Muscle layer of duodenum (tissue), 2 donors: ENCODE measurements at regions not wholly inside any gene's neighbourhood (a gene's known extent, or its start where the extent isn't known, plus 50 kb on each side); places are given as distances from the start of the nearest gene placed in this dataset.
"Not testable (repeated sequence)": the region's sequence is repeated elsewhere in the genome, so short reads cannot be mapped to it uniquely, and the experiment has no call there.

ENCODE experiments used
- H3K27ac ChIP-seq: one replicate; pipeline ENCODE4 v1.7.0; 2013; ENCODE audit warnings: mild to moderate bottlenecking, low read length
- H3K27me3 ChIP-seq: one replicate; pipeline ENCODE4 v1.7.0; 2013; ENCODE audit warnings: low read depth, mild to moderate bottlenecking, control low read depth, low read length
- H3K36me3 ChIP-seq, 2 donors: one replicate each; pipeline ENCODE4 v1.7.0; 2013; ENCODE audit warnings: low read length in 2 of 2, control low read depth in 1 of 2, mild to moderate bottlenecking in 1 of 2; ENCODE audit not compliant: insufficient read depth in 2 of 2, control insufficient read depth in 1 of 2
- H3K4me1 ChIP-seq, 2 donors: one replicate each; pipeline ENCODE4 v1.7.0; 2013; ENCODE audit warnings: low read length in 2 of 2, mild to moderate bottlenecking in 2 of 2, control low read depth in 1 of 2, moderate library complexity in 1 of 2; ENCODE audit not compliant: insufficient read depth in 2 of 2, control insufficient read depth in 1 of 2
- H3K4me3 ChIP-seq, 2 donors: one replicate each; pipeline ENCODE4 v1.7.0; 2013; ENCODE audit warnings: low read length in 2 of 2, low read depth in 1 of 2, mild to moderate bottlenecking in 1 of 2
- H3K9me3 ChIP-seq, 2 donors: one replicate each; pipeline ENCODE4 v1.7.0; 2013; ENCODE audit warnings: low read length in 2 of 2, control low read depth in 1 of 2, mild to moderate bottlenecking in 1 of 2; ENCODE audit not compliant: control insufficient read depth in 1 of 2
- donor health status: healthy.

DNA sequence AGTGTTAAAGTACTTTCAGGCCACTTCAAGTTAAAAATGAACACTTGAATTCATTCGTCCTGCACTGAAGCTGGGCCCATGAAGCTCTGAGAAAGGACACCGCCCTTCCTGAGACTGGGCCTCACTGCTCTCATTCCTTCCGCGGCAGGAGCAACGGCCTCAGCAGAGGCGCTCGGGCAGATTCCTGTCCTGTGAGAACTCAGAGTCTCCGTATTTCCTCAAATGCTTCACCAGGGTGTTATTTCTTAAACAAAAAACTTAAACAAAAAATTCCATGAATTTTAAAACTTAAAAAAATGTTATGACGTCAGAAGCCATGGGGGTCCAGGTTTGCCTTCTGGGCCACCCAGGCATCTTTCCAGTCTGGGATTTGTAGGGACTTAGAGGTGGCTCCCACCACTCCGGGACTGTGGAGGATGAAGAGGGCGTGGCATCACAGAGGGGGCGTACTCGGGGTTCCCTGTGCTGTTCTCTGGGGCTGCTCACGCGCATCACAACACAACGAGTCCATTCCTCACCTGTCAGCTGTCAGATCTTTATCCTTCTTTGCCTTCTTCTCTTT, 115.9 kb upstream of the ASB18 start:
- peaks cover 0 to 9% of the 10 kb centered on the region in 2 donors for H3K9me3 ChIP-seq
- H3K27me3 ChIP-seq, result no peaks in the 10 kb centered on the region
- H3K4me3 ChIP-seq, result no peak overlapping the region
- H3K27ac ChIP-seq, result no peak overlapping the region
- H3K36me3 ChIP-seq, result no peaks in the 10 kb centered on the region
- H3K4me1 ChIP-seq, result no peaks in the 10 kb centered on the region

DNA sequence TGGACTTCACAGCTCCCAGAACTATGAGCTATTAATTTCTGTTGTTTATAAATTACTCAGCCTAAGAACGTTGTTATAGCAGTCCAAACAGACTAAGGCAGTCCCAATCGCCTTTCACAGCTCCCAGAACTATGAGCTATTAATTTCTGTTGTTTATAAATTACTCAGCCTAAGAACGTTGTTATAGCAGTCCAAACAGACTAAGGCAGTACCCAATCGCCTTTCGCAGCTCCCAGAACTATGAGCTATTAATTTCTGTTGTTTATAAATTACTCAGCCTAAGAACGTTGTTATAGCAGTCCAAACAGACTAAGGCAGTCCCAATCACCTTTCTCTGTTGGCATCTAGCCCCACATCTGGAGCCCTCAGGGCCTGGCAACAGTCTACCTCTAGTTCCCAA, 117.0 kb upstream of the ASB18 start:
- H3K27me3 ChIP-seq, H3K4me1 ChIP-seq, H3K9me3 ChIP-seq, H3K27ac ChIP-seq, H3K36me3 ChIP-seq, H3K4me3 ChIP-seq: not testable (repeated sequence)

DNA sequence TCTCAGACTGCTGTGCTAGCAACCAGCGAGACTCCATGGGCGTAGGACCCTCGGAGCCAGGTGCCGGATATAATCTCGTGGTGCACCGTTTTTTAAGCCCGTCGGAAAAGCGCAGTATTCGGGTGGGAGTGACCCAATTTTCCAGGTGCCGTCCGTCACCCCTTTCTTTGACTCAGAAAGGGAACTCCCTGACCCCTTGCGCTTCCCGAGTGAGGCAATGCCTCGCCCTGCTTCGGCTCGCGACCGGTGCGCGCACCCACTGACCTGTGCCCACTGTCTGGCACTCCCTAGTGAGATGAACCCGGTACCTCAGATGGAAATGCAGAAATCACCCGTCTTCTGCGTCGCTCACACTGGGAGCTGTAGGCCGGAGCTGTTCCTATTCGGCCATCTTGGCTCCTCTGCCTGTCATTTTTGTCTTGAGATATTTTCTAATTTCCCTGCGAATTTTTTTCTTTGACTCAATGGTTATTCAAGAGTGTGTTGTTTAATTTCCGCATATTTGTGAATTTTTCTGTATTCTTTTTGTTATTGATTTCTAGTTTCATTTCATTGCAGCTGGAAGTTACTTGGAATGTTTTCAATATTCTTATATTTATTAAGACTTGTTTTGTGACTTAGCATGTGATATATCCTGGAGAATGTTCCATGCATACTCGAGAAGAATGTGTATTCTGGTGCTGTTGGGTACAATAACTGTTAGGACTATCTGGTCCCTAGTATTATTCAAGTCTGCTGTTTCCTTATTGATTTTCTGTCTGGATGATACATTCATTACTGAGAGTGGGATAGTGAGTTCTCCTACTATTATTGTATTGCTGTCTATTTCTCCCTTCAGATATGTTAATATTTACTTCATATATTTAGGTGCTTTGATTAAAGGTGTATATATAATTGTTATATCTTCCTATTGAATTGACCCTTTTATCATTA, 125.3 kb upstream of the ASB18 start:
- not testable (repeated sequence) for H3K27ac ChIP-seq, H3K27me3 ChIP-seq, H3K4me1 ChIP-seq, H3K36me3 ChIP-seq, H3K9me3 ChIP-seq, H3K4me3 ChIP-seq

DNA sequence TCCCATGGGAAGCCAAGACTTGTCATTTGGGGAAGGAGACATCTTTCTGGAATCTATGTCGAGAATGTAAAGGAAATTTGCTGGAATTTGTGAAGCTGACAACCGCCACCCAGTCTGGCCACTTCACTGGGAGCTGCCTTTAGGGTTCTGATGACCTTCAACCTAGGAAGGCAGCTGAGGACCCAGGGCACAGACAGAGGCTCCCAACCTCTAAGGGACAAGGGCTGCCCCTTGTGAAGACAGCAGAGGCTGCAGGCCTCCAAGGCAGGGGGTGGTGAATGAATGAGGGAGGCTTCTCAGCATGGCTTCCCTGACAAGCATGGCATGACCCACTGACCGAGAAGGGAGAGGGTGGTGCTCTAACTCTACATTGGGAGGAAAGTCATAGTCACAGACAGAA, 128.9 kb upstream of the ASB18 start:
- Histone ChIP-seq H3K4me1 (no peaks in the 10 kb centered on the region), H3K27me3 (no peaks in the 10 kb centered on the region), H3K4me3 (no peak overlapping the region), H3K36me3 (no peaks in the 10 kb centered on the region), H3K27ac (no peak overlapping the region), H3K9me3 (no peaks in the 10 kb centered on the region)

DNA sequence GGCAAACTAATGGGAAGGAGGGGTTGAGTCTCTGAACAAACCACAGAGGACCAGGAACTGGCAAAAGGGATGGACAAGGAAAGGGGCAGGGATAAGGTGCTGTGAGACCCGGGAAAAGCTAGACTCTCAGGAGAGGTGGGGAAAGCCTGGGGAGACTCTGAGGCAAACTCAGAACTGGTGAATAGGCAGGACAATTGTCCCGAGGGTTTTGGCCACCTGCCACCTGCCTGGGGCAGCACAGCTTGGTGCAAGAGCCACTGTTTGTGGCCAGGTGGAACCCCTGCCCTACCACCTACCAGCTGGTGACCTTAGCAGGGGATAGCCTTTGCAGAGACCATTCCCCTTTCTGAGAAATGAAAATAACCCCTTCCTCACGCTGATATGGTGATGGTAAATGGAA, 129.4 kb upstream of the ASB18 start:
- Histone ChIP-seq H3K36me3 (no peaks in the 10 kb centered on the region), H3K4me1 (no peaks in the 10 kb centered on the region), H3K27me3 (no peaks in the 10 kb centered on the region), H3K9me3 (no peaks in the 10 kb centered on the region), H3K4me3 (no peak overlapping the region), H3K27ac (no peak overlapping the region)

DNA sequence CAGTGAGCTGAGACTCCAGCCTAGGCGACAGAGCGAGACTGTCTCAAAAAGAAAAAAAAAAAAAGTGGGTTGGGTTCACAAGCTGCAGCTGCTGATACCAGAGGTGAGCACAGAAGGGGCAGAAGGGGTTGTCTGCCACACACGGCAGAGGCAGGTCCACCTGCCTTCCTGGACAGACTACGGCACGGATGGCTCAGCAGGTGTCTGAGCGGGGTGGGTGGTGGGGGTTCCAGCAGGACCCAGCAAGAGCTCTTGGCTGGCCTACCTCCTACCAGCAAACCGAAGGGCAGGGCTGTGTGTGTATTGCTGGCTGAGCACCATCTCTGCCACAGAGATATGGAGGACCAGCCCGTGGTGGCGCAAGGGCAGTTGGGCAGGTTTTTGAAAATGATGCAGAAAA, 130.4 kb upstream of the ASB18 start:
- Histone ChIP-seq H3K9me3 (no peaks in the 10 kb centered on the region), H3K4me3 (no peak overlapping the region), H3K36me3 (no peaks in the 10 kb centered on the region), H3K4me1 (no peaks in the 10 kb centered on the region), H3K27me3 (no peaks in the 10 kb centered on the region), H3K27ac (no peak overlapping the region)

DNA sequence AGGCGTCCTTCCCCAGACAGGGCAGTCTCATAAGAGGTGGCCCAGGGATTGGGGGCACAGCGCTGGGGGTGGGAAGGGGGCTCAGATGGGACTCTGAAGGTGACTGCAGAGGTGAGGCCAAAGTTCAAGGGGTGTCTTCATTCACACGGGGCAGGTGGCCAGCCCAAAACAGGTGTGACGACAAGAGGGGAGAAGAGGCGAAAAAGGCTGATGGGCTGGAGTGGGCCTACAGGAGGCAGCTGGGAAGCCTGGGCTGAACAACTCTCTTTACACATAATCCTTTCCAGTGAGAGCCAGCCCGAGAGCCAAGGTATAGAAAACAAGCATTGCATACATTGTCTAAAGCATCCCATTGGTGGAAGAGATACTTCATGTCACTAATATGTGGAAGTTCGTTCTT, 130.9 kb upstream of the ASB18 start:
- Histone ChIP-seq H3K36me3 (no peaks in the 10 kb centered on the region), H3K4me3 (no peak overlapping the region), H3K9me3 (no peaks in the 10 kb centered on the region), H3K27ac (no peak overlapping the region), H3K27me3 (no peaks in the 10 kb centered on the region), H3K4me1 (no peaks in the 10 kb centered on the region)

DNA sequence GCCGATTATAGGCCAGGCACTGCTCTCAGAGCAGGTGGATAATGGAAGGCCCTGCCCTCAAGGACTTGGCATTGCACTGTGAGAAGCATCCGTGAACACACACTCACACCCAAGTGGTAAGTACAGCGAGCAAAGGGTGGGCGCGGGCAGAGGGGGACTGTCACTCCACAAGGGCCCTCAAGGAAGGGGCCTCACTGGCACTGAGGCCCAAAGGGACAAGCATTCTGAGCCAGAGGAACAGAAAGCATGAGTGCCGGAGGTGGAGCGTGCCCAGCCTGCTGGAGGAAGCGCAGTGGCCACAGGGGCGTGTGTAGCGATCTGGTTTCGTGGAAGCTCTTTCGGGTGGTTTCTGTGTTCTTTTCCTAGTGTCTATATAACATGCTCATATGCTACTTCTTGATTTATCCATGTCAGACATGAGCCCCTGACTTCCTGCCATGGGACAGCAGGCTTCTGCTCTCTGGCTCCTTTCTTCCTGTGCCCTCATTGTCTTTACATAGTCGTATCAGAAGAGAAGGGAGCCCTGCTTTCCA, 132.7 kb upstream of the ASB18 start:
- Histone ChIP-seq H3K27me3 (no peaks in the 10 kb centered on the region), H3K9me3 (no peaks in the 10 kb centered on the region), H3K36me3 (no peaks in the 10 kb centered on the region), H3K4me3 (no peak overlapping the region), H3K27ac (no peak overlapping the region), H3K4me1 (no peaks in the 10 kb centered on the region)

DNA sequence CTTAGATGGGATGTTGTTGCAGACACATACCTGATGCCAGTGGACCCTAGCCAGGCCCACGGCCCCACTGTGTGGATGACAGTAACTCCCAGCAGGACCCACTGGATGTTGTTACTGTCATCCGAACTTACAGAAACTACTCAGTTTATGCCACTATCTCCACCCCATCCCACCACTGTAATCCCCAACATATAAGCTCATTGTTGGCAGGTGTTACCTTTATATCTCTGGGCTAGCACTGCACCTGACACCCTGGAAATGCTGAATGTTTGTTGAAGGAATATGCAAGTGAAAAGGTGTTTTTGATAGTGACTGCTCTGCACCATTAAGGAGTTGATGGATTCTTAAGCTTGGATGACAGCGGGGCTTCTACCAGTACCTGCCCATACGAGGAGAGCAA, 133.5 kb upstream of the ASB18 start:
- Histone ChIP-seq H3K36me3 (no peaks in the 10 kb centered on the region), H3K27me3 (no peaks in the 10 kb centered on the region), H3K27ac (no peak overlapping the region), H3K4me1 (no peaks in the 10 kb centered on the region), H3K9me3 (no peaks in the 10 kb centered on the region), H3K4me3 (no peak overlapping the region)

DNA sequence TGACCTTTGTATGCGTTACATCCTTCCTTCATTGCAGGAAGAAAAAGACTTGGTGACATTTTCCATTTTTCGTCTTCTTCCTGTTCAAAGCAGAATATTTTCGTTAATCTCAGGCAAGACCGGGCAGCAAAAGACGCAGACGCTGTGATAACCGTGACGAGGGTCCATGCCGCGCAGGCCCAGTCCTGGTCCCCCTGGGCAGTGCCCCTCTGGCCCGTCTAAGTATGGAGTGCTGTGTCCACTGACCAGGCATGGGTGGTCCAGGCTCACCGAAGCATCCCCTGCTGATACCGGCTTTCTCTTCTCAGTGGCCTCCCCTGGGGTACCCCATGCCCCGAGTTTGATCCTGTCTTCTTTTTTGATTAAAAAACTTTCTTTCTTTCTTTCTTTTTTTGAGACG, 135.2 kb upstream of the ASB18 start:
- no peaks in the 10 kb centered on the region for H3K9me3 ChIP-seq
- no peaks in the 10 kb centered on the region for H3K27me3 ChIP-seq
- no peaks in the 10 kb centered on the region for H3K4me1 ChIP-seq
- no peak overlapping the region for H3K27ac ChIP-seq
- H3K4me3 ChIP-seq, result no peak overlapping the region
- H3K36me3 ChIP-seq, result no peaks in the 10 kb centered on the region

DNA sequence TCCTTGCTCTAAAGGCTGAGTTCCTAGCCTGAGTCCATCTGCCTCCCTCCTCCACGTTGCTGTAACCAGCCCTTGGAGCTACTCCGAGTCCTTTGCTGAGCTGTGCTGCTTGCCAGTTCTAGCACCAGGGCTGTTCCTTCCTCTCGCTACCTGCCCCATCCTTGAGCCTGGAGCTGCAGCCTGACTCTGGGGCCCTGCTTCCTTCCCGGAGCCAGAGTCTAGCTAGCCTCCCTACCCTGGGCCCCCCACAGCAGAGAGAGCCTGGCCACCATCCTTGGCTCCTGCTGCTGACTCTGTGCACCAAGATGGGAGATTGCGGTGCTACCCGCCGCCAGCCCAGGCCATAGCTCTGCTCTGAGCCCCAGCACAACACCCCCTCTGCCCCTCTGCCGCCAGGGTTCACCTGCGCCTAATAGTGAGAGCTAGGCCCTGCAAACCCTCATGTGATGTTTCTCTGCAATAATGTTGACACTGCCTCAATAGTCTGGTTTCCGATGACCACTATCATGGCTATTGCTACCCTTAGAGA, 135.9 kb upstream of the ASB18 start:
- no peaks in the 10 kb centered on the region for H3K27me3 ChIP-seq
- H3K27ac ChIP-seq, result no peak overlapping the region
- H3K4me1 ChIP-seq, result no peaks in the 10 kb centered on the region
- no peaks in the 10 kb centered on the region for H3K9me3 ChIP-seq
- H3K4me3 ChIP-seq, result no peak overlapping the region
- H3K36me3 ChIP-seq, result no peaks in the 10 kb centered on the region
